Left ventricle myocardium superior (tissue), 1 donor: ENCODE measurements at regions not wholly inside any gene's neighbourhood (a gene's known extent, or its start where the extent isn't known, plus 50 kb on each side); places are given as distances from the start of the nearest gene placed in this dataset.
"Not testable (repeated sequence)": the region's sequence is repeated elsewhere in the genome, so short reads cannot be mapped to it uniquely, and the experiment has no call there.

Source experiments
- ATAC-seq: fragments of 200-7000 bp; cut with Tn5 transposase; one replicate; pipeline ENCODE4 v1.9.1; 2020; ENCODE audit warnings: mild to moderate bottlenecking, moderate library complexity
- DNase-seq: peaks from one replicate; pipeline ENCODE4 v3.0.0-alpha.2; 2020
- intact Hi-C: fragments of 100-400 bp; cut with micrococcal nuclease; formaldehyde crosslinking; loops from one replicate; pipeline ENCODE4 v1.11.0; 2022
- donor health status: DM: no; HTN: yes; CAD: no; lungs with severe emphysema.

GRCh38 chr6:82419132-82419581, 55.5 kb downstream of the TPBG start:
- DNase-seq: no peak
- intact Hi-C loops: no loop called here
- ATAC-seq: no peak

DNA sequence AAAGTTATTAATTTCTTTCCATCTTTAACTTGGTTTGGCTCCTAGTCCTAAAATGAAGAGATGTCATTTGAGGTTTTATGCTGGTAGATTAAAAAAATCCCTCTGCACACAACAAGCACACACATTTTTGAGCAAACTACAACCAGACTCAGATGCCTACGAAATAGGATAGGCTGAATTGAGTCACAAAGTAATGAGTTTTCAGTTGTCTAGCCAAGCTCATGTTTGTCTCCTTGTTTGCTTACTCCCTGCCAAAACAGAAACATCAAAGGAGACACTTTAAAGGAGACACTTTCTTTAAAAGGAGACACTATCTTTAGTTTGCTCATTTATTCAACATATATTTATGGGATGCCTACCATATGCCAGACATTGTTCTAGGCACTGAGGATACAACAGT, 56.2 kb downstream of the TPBG start:
- intact Hi-C loops: no loop called here
- DNase-seq (no peak), ATAC-seq (no peak)

DNA sequence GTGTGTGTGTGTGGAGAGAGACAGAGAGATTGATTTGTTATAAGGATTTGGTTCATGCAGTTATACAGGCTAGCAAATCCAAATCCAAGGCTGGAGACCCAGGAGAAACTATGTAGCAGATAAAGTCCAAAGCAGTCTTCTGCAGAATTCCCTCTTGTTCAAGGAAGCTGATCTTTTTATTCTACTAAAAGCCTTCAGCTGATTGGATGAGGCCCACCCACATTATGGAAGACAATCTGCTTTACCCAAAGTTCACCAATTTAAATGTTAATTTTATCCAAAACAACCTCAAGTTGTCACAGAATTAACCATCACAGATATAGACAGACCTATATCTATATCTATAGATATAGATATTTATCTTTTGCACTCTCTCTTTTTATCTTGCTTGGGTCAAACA, 67.0 kb downstream of the TPBG start:
- DNase-seq (no peak), ATAC-seq (no peak)
- intact Hi-C loops: no loop called here

DNA sequence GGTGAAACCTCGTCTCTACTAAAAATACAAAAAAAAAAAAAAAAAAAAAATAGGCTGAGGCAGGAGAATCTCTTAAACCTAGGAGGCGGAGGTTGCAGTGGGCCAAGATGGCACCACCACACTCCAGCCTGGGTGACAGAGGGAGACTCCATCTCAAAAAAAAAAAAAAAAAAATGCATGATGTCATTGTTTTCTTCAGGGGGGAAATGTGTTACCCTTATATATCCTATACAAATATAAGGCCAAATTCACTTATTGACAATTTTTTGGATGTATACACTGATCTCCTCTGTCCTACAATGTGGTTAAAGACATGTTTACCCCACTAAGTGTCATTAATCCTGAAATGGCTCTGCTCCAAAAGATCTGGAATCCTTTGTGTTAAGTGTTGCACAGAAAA, 73.1 kb downstream of the TPBG start:
- ATAC-seq: no peak
- intact Hi-C loops: no loop called here
- no peak for DNase-seq

DNA sequence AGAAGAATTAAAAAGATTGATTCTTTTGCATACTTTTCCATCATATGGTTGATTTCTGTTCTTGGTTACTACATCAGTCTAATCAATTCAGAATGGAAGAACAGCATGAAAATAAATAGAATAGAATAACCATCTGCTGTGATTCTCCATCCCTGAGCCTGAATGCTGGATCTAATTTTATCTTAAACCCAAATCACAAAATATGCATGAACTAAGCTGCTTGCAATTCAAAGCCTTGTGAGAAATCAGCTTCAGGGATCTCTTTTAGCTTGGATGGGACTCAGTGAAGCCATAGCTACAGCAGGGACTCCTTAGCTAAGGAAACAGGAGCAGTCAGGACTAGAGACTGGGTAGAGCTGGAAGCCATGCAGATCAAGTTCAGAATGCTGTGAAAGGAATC, 74.1 kb downstream of the TPBG start:
- no peak for ATAC-seq
- no peak for DNase-seq
- intact Hi-C loops: no loop called here

- intact Hi-C loops: no loop called here
- no peak for DNase-seq
- ATAC-seq: no peak
Measured at GRCh38 chr6:82441047-82441855, 77.6 kb downstream of the TPBG start.

DNA sequence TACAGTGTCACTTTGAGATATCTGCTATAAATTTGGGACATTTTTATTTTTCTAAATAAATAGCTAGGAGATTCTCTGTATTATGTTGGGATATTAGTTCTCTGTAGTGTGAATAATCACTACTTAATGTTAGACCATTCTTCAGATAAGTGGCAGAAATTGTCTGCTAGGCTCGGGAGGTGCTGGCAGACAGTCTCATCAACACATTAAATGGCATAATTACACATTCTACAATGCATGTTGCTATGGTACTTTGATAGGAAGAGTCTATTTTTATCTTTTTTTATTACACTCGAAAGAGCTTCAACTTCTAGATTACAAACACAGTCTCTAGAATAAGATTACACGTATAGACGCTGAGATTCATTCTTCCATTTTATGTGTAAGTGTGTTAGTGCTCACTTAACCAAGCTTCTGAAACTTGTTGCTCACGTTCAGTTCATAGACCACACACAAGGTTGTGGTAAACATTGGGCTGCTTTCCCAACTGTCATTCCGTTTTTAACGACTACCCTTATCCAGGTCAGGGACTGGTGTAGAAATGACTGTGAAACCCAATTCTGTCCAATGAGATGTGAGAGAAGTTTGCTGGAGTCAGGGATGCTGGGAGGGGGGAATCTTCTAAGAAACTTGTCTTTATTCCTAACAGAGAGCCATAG, 78.6 kb downstream of the TPBG start:
- DNase-seq (no peak), ATAC-seq (no peak)
- intact Hi-C loops: no loop called here

DNA sequence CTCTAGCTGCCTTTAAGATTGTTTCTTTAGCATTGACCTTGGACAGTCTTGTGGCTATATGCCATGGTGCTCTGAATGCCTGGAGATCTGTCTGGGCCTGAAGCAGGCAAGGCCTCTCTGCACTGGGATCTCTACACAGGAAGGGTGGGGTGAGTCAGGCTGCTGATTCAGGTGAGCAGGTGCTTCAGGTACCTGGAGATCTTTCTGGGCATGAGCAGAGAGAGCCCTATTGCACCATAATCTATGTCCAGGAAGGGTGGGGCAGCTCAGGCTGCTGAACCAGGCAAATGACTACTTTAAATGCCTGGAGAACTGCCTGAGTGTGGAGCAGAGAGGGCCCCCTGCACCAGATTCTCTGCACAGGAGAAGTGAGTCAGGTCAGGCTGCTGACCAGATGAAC, 94.5 kb downstream of the TPBG start:
- intact Hi-C loops: no loop called here
- ATAC-seq: no peak
- no peak for DNase-seq

DNA sequence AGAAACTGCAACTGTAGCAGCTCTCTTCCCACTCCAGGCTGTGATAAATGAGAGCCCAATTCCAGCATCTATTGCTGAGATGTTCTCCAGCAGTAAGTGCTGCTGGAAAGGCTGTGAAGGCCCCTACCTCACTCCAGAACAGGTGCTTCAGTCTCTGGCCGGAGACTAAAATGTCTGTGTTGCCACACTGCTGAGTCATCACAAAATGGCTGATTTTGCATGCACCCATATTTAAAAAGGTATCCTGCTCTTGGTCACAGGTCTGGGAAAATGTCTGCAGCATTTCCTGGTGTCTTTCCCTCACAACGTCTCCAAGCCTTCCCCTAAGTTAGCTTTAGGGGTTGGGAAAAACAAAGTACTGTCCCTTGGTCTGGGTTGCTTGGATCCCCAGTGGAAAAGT, 95.1 kb downstream of the TPBG start:
- no peak for DNase-seq
- ATAC-seq: no peak
- intact Hi-C loops: no loop called here

- DNase-seq (no peak), ATAC-seq (no peak)
- intact Hi-C loops: no loop called here
Measured at GRCh38 chr6:82461536-82461935, 97.9 kb downstream of the TPBG start.

DNA sequence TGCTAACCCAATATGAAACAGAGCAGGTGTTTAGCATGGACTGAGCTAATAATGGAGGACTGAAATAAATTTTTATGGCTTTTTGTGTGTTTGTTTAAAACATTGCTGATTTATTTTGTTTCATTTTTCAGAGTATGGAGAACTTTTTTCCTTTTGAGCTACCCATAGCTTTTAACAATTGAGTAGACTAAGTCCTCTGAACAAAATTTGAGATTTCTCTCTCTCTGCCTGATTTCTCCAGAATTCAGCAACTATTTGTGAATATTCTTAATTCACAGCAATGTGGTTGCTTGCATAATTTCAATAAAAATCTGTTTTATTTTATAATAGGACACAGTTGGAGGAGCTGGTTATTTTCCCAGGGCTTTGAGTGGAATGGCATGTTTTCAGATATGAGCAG, 103.7 kb downstream of the TPBG start:
- DNase-seq (no peak), ATAC-seq (no peak)
- intact Hi-C loops: no loop called here

- intact Hi-C loops, DNase-seq, ATAC-seq: not testable (repeated sequence)
Measured at GRCh38 chr6:82470123-82470522, 106.5 kb downstream of the TPBG start.

- DNase-seq: not testable (repeated sequence)
Measured at GRCh38 chr6:82475106-82475505, 111.5 kb downstream of the TPBG start.

DNA sequence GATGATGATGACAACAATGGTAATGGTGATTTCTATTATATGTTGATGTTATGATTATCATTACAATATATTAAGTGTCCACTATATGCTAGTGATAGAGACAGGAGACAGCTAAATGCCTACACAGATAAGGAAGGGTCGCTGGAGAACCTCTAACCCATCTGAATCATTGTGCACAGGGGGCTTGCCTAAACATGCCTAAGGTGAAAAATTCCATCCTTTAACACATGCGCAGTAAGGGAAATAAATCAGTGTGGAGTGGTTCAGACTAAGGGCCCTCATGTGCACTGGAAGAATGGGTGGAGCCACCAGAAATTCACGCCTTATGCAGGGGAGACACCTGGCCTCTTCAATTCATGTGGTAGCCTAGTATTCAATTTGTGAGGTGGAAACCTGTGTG, 120.4 kb downstream of the TPBG start:
- intact Hi-C loops: no loop called here
- DNase-seq (no peak), ATAC-seq (no peak)

More at GRCh38 chr6:82475106-82475505, 111.5 kb downstream of the TPBG start:
- ATAC-seq, intact Hi-C loops: not testable (repeated sequence)

DNA sequence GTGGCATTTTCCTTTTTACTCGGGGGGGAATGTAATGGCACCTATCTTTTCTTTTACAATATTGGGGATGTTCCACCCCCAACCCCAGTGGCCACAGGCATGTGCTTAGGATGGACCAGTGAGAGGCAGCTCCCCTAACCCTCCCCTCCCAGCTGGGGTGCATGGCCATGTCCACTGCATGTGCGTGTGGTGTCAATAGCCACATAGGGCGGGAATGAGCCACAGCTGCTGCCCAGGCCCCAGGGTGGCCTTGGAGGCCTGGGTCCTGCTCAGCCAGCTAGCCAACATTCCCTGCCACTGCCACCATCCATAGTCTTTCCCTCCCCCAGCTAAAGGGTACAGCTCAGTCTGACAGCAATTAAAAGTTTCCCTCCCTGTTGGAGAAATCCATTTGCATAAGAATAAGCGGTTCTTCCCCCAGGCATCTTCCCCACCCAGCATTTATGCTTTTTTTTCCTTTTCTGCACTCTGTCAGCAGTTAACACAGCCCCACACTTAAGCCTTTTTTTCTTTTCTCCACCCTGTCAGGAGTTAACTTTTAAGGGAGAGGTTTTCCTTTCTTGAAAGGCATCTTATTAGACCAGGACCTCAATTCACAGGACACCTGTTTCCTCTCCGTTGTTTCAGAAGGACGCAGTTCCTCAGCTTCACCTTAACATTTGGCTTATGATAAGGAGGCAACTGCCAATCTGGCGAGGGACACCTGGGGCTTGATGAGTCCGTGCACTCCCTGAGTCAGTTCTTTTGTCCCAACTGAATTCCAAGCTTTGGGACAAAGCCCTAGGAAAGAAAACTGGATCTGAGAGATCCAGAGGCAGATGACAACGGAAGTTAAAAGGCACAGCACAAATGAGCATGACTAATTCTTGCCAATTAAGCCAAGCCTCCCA, 121.4 kb downstream of the TPBG start:
- ATAC-seq (no peak), DNase-seq (no peak)
- intact Hi-C loops: no loop called here

- DNase-seq: no peak
- intact Hi-C loops: no loop called here
- ATAC-seq: no peak
Measured at GRCh38 chr6:82487895-82488294, 124.3 kb downstream of the TPBG start.

- no peak for DNase-seq
- intact Hi-C loops: no loop called here
- ATAC-seq: no peak
Measured at GRCh38 chr6:82488403-82488802, 124.8 kb downstream of the TPBG start.

DNA sequence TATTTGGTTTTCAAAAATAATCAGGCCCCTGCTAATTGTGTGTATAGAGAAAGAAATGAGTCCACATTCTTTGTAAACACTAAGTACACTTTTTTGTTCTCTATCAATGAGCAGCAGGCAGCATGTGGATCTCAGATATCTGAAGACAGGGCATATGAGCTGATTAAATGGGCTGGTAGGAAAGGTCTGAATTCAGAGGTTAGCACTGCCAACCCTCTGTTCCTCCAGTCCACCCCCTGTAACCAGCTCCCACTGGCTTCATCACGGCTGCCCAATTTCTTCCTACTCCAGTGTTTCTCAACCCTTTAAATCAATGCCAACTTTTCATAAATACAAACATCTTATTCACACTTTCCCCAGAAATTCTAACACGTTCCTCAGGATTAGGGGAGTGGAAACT, 128.5 kb downstream of the TPBG start:
- no peak for DNase-seq
- intact Hi-C loops: no loop called here
- no peak for ATAC-seq

DNA sequence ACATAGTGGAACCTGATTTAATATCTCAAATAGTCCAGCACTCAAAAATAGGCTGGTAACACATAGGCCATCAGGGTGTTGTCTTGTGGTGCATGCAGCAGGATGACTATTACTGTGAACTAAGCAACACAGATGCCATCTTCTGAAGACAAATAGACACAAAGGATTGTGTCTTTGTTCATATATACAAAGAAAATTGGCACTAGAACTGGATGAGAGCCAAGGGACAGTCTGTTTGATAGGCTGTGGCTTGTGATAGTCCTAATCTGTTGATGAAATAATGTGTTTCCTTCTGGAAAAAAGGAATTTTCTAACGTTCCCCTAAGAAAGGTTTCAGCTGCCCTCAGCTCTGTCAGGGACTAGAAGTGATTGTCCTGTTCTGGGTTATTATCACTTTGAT, 129.8 kb downstream of the TPBG start:
- intact Hi-C loops: no loop called here
- DNase-seq: no peak
- no peak for ATAC-seq

GRCh38 chr6:82494367-82494766, 130.8 kb downstream of the TPBG start:
- ATAC-seq: no peak
- DNase-seq: no peak
- intact Hi-C loops: no loop called here
